ENCODE measurements at regions not wholly inside any gene's neighbourhood (a gene's known extent, or its start where the extent isn't known, plus 50 kb on each side); places are given as distances from the start of the nearest gene placed in this dataset.

GRCh38 chr2:129642526-129643043, 336.9 kb upstream of the RAB6C start:
- intact Hi-C loops (cut with micrococcal nuclease) (no loop called here), dilution Hi-C loops (cut with MboI; ENCODE audit: extremely low pct_ligation_motif_present, low sequenced_read_pairs) (no loop called here)
- no peaks in the 10 kb centered on the region for H3K4me1 ChIP-seq (ENCODE audit: control insufficient read depth, extremely low read depth, insufficient read depth, low read length)
- H3K79me2 ChIP-seq (ENCODE audit: control insufficient read depth, insufficient read depth, low read length) = no peaks in the 10 kb centered on the region
- BruUV-seq (replicated peaks) = no TSS peak
- no peak for TF ChIP-seq JUN (IDR thresholded peaks at IDR 0.05; ENCODE audit: borderline replicate concordance, insufficient read depth, insufficient read length, low read depth)
- TF ChIP-seq FOS (IDR thresholded peaks at IDR 0.05; ENCODE audit: borderline replicate concordance, insufficient read depth, low read length) = no peak
- no peak for TF ChIP-seq GATA2 (IDR thresholded peaks at IDR 0.05; ENCODE audit: insufficient read depth, insufficient read length, low read depth, low read length)
- no peak for TF ChIP-seq POLR2AphosphoS5 (IDR thresholded peaks at IDR 0.05; ENCODE audit: insufficient read depth, low read depth, low read length)
- TF ChIP-seq POLR2A (IDR thresholded peaks at IDR 0.05; ENCODE audit: low read depth, low read length) = no peak
- no peak for TF ChIP-seq EZH2 (IDR thresholded peaks at IDR 0.05; ENCODE audit: borderline replicate concordance, low read depth, low read length, severe bottlenecking)
- TF ChIP-seq MYC (IDR thresholded peaks at IDR 0.05; ENCODE audit: low read depth, low read length) = no peak
- TF ChIP-seq MAX (IDR thresholded peaks at IDR 0.05; ENCODE audit: insufficient read depth, insufficient read length) = no peak
- no peak for TF ChIP-seq CTCF (IDR thresholded peaks at IDR 0.05; ENCODE audit: extremely low read depth in 1 of 2, insufficient read depth in 1 of 2, low read depth in 1 of 2, low read length in 2 of 2)
- no peak for FAIRE-seq
- no peak for DNase-seq (ENCODE audit: low read depth, low spot score)
- no peak overlapping the region for H3K9ac ChIP-seq (replicated peaks; ENCODE audit: extremely low read depth, insufficient read depth, low read length)
- CTCF ChIA-PET = no interaction called here
- H3K4me3 ChIP-seq (replicated peaks in 1 of 3; ENCODE audit: insufficient read depth in 1 of 3, low read depth in 1 of 3, low read length in 3 of 3) = no peak overlapping the region
- no peak overlapping the region for H3K27ac ChIP-seq (ENCODE audit: insufficient read depth, low read depth, low read length)
- no peak overlapping the region for H2AFZ ChIP-seq (ENCODE audit: low read depth, low read length)
- no peaks in the 10 kb centered on the region for H3K27me3 ChIP-seq (ENCODE audit: control insufficient read depth in 2 of 2, insufficient read depth in 2 of 2, low read length in 2 of 2)
- no peaks in the 10 kb centered on the region for H3K36me3 ChIP-seq (ENCODE audit: control insufficient read depth in 2 of 2, extremely low read depth in 1 of 2, insufficient read depth in 2 of 2, low read length in 2 of 2)
- no peaks in the 10 kb centered on the region for H3K9me3 ChIP-seq (replicated peaks; ENCODE audit: control insufficient read depth, insufficient read depth, low read length)
- POLR2A ChIA-PET = no interaction called here
- H3K9me1 ChIP-seq (replicated peaks; ENCODE audit: control insufficient read depth, extremely low read depth, insufficient read depth, low read length) = no peaks in the 10 kb centered on the region
- H4K20me1 ChIP-seq (replicated peaks; ENCODE audit: control insufficient read depth, extremely low read depth, insufficient read depth, low read length) = no peaks in the 10 kb centered on the region
- no peak overlapping the region for H3K4me2 ChIP-seq (ENCODE audit: insufficient read depth, low read length)
